NCI-H510A (cell line): ENCODE measurements at regions not wholly inside any gene's neighbourhood (a gene's known extent, or its start where the extent isn't known, plus 50 kb on each side); places are given as distances from the start of the nearest gene placed in this dataset.

Source experiments
- DNase-seq: peaks from one replicate; lab custom pipeline; 2025; lab: John Stamatoyannopoulos, UW

DNA sequence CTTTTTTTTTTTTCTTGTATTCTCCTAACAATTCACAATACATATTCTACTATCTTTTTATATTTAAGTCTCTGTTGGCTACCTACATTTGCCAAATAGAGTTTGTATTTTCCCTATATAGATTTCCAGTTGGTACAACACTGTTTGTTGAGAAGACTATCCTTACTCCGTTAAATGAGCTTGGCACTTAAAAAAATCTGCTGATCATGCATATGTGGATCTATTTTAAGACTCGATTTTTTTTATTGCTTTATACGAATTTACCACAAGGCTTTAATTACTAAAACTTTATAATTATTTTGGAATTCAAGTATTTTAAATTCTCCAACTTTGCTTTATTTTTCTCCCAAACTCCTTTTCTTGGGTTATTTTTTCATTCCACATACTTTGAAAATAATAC is 855.6 kb downstream of the C6orf118 start:
- no peak for DNase-seq

DNA sequence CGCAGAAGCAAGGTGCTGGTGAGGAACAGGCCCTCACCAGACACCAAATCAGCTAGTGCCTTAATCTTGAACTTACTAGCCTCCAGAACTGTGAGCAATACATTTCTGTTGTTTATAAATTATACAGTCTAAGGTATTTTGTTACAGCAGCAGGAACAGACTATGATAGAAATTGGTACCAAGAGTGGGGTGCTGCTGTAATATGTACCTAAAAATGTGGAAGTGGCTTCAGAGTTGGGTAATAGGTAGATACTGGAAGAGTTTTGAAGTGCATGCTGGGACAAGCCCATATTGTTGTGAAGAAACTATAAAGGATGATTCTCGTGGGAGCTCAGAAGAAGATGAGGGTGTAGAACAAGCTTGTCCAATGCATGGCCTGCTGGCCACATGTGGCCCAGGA is 866.8 kb downstream of the C6orf118 start:
- DNase-seq, result no peak

DNA sequence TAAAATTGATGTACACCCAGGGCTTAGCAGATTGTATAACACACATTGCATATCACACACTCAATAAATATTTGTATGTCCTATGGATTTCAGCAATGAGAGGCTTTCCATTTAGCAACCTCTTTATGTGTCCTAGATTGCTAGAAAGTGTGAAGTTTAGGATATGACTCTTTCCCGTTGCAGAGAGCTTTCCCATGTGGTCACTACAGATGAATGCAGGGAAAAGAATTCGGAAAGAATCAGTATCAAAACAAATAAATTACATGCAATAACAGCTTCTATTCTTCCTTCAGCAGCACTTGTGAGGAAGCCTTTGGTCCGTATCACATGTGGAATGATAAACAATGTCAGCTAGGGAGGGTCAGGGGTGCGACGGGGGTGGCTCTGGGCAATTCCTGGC is 870.1 kb downstream of the C6orf118 start:
- no peak for DNase-seq

DNA sequence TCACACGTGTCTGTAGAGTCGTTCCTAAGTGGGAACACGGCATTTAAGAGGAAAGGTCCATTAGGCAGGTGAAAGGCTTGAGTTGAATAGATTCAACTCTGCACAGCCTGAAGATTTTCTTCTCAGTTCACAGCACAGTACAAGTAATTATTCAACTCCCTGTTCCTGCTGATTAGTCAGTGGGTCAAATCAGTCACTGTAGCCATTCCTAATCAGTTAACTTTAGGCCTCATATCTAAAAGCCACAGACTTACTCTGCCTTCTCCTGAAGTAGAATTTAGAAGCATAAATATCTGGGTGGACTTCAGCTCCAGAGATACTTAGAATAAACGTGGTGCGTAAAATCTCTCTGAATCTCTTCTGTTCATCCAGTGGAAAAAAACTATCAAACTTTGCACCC is 872.4 kb downstream of the C6orf118 start:
- DNase-seq, result no peak

DNA sequence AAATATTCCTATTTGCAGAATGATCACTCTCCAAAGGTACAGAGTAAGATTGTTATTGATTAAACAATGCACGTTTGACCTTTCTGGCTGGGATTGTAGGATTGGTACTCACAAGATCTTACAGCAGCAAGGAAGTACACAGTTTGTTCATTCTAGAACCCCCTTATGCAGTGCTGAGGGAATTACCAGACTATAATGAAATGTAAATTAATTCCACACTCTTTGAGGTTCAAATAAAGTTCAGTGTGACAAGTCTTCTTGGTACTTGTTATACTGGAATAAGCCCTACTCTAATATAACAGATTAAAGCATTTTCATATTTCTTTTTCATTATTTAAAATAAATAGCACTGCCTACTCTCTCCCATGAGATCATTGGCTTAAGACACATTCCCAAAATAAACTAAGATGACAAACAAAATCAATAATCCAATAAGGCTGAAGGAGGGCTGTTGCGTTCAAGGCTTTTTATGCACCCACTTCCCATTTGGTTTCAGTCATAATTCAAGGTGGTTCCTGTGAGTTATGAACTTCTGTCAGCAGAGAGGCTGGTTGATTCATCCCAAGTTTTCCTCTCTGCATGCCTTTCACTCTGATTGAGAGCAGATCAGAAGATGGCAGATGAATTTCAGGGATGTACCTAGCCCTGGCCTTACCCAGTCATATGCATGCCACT is 881.5 kb downstream of the C6orf118 start:
- DNase-seq, result no peak

DNA sequence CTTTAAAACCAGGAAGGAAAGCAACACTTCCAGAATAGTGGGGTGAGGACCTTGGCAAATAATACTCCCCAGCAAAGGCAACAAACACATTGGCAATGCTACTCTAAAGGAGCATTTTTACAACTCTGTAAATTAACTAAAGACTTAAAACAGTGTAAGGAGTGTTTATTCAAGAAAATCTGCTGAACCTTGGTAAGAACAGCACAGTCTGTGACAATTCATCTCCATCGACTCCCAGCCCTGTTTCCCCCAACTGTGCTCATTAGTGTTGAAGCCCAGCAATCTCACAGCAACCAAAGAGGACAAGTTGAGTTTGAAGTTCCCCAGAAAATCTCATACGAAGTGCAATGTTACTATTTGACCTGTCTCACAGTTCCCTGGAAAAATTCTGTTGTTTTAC is 884.9 kb downstream of the C6orf118 start:
- DNase-seq, result no peak

DNA sequence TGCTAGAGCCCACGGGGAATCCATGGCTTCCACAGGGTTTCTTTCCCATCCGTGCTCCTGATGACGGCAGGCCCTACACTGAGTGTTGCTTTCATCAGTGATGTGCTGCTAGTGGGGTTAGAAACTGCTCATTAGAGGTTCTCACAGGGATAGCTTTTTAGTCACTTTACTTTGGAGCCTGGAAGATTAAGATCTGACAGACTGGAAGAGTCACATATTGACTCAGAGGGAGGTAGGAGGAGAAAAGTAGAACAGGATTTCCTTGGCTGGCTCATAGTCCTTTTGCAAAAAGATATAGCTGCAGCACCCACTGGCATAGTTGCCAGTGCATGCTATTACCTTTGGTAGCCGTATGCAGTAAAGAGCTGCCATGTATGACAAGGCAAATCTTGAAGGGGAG is 890.3 kb downstream of the C6orf118 start:
- no peak for DNase-seq

DNA sequence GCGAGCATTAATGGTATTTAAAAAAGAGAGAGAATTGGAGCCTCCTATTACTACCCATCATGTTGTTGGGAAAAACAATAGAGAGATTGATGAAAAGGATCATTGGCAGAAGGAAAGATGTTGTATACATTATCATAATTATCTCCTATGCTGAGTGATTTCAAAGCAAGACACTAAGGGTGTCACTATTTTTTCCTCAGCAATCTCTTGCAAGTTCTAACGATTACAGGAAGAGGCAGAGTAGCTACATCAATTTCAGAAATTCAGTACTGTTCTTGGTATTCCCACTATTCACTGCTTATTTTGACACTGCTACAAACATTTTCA is 891.2 kb downstream of the C6orf118 start:
- no peak for DNase-seq

DNA sequence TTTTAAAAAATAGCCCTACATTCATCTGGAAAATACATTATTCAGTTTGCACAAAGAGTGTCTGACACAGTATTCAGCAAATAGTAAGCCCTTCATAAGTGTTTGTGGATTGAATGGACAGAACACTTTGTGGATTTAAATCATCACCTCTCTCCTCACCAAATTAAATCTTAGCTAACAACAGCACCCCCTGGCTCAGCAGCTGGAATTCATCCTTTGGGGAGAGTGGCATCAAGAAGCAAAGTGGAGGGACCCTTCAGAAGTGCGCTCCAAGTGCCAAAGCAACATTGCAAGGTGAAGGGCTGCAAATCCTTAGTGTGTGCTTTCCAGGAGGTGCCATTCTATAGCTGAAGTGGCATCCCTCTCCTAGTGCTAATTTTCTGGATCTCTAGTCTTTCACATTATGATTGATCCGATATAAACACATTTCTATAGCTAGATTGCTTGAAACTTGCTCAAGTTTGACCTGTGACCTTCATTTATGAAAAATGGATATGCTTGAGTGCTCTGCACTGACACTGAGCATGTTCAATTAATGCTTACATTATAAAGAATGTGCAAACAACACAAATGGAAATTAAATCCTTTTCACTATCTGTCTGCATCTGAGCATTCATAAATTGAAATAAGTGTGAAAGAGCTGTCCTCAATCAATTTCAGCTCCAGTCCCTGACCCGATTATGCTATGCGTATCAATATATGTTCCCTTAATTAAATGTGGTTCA is 891.7 kb downstream of the C6orf118 start:
- DNase-seq, result no peak

DNA sequence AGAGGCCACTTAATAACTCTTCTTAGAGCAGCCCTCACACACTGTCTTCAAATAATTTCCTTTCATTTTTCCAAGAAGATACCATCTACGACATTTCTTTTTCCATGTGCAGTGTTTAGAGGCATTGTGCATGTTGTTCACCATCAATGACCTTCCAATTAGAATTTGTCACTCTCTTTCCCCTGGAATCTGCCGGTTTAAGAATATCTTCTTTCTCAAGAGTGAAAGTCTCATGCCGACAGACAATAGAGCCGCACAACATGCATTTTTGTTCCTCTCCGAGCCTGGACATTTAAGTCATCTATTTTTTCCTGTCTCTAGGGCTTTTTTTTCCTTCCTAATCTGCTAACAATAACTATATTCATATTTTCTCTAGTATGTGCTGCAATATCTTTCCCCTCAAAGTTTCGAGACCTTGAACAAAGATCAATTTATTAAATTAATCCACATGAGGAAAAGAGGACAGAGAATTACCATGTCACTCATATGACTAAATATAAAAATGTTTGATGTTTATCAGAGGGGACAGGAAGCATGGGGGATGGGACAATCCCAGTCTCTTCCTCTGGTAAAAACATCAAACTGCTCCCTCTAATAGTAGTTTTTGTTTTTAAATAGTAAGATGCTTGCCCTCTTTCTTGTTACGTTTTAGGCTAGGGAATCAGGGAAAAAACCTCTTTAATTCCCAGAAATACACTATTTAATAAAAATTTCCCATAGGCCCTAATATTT is 893.4 kb downstream of the C6orf118 start:
- DNase-seq, result no peak

DNA sequence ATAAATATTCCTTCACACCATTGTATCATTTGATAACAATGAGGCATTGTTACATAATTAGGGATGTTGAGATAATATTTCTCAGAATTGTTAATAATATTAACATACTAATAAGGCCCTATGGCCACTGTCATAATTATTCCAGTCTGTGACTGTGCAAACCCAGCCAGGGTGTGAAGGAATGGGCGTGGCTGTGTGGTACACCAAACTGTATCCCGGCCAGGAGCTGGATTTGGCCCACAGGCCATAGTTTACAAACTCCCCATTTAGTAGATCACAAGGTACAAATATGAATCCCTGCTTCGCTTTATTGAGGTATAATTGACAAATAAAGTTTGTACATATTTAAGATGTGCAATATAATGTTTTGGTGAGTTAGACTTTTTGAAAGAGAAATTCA is 894.7 kb downstream of the C6orf118 start:
- DNase-seq, result no peak

DNA sequence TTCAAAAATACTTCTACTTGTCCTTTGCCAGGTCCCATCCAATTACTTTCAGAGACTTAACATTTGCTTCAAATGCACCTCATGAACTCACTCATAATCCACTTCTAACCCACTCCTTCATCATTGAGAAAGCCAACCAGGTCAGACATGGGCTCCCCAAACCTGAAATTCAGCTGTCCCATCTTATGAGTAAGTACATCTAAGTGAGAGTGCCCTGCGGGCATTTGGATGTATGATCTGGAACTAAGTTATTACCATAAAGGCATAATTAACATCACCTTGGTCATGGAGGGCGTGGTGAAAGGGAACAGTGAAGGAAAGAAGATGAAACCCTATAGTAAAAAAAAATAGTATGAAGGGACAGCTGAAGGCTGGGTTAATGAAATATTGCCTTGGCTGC is 896.8 kb downstream of the C6orf118 start:
- no peak for DNase-seq

DNA sequence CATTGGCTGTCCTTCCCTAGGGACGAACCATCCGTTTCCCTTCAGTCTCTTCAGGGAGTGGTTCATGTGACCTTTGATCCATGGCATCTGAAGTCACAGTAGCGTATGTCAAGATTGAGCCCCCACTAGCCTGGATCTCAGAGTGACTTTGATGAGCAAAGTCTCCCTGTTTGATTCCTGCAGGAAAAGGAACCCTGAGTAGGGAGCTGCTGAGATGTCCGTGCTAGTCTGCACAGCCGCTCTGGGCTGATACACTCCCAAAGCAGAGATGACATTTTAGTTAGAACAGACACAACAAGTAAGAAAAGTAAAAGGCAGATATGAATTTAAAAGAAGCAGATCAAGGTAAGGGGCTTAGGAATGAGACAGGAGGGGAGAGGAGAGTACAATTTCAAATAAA is 899.4 kb downstream of the C6orf118 start:
- DNase-seq, result no peak

DNA sequence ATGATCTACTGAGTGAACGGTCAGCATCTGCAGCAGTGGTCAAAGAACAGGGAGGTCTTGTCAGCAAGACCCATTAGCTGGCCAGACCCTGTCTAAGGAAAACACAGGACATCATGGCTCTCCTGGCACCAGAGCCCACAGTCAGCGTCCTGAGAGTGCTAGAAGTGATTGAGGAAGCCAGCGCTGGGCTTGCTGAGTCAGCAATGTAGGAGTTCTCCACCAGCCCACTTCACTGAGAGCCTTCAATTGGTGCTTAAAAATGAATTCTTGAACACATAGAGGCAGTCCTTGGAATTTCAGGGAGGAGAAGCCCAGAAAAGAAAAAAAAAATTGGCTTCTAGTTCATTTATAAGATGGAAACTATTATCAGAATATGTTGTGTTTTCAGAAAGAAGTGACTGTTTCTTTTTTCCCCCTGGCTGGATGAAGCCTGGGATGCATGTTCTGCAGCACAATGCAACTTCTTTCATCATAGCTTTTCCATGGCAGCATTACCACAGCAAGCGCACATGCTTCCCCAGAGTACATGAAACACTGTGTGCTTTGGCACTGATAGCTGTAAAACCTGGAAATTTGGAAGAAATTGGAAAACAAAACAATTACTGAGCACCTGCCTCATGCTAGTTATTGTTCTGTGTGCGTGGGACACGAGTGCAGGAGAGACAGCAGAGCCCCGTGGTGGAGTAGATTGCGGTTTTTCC is 899.9 kb downstream of the C6orf118 start:
- no peak for DNase-seq

DNA sequence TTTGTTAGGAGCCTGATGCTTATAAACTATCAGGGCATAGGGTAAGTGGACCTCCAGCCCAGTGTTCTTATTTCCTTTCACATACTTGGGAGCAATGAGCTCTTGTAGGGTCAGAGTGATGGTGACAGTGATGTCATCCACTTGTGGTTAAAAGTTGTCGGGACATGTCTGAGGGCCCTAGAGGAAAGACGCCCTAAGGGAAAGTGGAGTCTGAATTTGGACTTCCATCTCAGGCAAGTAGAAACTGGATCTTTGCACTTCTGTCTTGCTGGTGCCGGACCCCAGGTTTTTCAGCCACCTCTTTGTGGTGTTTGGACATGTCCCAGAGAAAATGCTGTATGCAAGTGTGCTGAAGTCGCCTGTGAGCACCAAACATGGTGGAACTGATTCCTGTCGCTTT is 900.5 kb downstream of the C6orf118 start:
- no peak for DNase-seq

DNA sequence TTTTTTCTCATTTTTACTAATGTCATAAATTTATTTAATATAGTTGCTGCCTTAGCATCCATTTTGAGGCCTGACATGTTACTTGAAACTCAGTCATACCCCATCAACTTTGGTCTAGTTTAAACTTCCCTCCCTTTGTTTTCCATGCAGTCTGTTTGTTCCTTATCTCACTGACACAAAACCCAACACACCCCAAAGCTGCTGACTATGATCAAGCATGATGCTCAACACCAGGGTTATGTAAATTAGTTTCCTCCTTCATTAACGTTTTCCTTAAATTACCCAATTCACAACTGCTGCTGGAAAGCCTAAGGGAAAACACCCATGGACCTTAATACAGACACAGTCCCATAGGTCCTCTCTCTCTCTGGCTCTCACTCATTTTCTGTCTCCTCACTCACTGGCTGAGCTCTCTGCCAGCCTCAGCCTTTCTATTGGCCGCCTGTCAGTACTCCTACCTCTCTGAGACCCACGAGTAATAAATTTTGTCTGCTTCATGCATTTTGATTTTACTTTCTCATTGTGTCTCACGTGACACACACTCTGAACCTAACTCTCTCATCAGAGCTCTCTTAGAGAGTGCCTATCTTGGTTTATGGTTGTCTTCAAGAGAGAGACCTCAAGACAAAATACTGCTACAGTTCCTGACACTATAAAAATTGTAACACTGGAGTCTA is 904.5 kb downstream of the C6orf118 start:
- no peak for DNase-seq

DNA sequence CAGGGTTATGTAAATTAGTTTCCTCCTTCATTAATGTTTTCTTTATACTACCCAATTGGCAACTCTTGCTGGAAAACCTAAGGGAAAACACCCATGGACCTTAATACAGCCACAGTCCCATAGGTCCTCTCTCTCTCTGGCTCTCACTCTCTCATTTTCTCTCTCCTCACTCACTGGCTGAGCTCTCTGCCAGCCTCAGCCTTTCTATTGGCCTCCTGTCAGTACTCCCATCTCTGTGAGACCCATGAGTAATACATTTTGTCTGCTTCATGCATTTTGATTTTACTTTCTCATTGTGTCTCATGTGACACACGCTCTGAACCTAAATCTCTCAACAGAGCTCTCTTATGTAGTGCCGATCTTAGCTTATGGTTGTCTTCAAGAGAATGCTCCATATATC is 907.5 kb downstream of the C6orf118 start:
- DNase-seq, result no peak

DNA sequence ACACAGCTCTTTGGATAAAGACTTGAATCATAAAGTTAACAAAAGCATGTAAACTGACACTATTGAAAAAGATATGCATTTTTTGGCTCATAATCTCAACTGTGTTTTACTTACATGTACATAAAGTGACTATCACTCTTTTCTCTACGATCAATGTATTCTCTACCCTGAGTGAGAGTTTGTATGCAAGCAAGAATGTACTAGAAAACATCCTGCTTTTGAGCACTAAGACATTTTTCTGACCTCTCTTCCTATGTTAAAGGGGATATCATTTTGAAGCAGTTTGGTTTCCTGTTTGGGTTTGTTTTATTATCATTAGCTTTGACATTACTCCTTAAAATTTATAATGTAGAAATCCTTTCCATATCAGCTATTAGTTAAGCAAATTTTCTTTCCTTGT is 910.8 kb downstream of the C6orf118 start:
- DNase-seq, result no peak

DNA sequence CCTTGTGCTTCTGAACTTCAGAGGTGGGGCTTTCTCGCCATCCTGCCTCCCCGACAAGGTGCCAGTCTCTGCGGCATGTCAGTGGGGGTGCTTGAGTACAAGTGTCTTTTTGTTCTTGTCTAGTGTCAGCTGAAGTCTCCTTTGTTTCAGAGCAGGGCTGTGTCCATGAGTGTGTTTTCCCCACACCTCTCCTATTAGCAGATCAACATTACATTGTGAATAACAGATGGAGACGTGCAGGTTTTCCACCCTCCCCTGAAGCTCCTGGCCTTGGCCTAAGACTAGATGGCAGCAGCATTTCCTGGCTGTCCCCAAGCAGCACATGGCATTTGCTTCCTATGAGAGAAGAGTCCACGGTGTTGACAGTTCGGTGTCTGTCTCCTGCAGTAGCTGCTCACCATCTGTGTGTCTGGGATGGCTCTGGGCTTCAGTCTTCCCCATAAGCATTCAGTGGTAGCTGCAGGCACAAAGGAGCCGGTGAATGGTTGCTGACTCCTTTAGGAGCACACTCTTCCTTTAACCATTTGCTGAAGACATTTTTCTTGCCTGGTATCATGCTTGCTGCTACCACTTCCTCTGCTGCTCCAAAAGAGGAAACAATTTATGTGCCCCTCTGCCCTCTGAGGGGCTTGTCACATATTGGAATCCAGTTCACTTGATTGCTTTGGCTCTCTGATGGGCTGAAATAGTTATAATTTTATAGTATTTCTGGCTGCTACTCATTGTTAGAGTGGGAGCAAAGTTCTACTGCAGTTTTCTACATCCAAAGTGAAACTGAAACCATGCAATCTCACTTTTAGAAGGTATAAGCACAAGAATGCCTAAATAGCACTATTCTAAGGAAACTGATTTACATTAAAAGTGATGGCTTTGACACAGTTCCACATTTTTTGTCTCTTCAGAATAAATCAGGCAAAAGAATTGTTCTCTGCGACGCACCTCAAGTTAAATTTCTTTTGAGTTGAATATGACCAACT is 913.0 kb downstream of the C6orf118 start:
- DNase-seq, result no peak

DNA sequence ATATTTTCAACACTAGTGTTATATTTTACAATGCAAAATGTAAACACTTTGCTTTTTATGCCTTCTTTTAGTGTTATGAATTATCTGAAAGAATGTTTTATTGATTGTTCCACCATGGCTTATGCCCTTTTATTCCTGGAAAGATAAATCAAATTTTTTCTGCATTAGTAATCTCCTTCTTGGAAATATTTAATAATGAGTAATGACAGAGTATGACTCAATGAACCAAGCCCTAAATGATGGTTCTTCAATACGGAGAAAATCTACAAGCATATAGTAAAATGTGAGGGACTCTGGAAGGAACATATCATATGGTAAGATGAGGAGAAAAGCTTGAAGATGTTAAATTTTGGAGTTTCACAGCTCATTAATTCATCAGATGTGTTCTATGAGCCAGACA is 929.6 kb downstream of the C6orf118 start:
- no peak for DNase-seq

DNA sequence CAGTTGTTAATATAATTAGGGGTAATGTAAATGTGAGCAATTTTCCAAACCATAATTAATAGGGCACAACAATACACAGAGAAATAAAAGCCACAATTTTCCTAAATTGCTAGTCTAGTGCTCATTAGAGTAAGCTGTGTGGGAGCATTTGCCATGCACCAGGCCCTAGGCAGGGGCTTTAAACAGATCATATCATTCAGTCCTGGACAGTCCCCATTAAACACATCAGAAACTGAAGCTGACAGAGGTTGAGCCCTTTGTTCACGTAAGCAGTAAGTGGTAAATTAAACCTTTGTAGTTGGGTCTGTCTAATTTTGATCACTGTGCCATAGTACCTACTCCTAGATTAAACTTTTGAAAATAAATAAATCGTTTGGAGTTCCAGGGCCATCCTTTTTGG is 931.1 kb downstream of the C6orf118 start:
- no peak for DNase-seq
